ENCODE measurements at regions not wholly inside any gene's neighbourhood (a gene's known extent, or its start where the extent isn't known, plus 50 kb on each side); places are given as distances from the start of the nearest gene placed in this dataset.

DNA sequence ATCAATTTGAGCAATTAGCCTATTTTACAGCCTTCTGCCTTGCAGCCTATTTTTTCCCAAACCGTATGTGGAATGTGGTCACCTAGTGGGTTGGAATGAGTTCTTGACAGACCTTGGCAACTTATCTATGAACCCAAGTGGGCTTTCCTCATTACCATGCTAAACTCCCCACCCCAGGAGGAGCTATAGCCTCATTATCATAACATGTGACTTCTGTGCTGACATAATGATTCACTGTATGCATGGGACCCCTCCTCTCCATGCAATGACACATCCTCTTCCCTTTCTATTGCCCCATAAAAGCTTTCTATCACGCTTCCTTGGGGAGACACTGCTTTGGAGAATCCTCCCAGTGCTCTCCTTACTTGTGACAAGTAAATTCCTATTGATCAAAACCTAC lies 83.5 kb upstream of the FHIT start:
- Histone ChIP-seq H3K27ac (no peak overlapping the region), H3K4me1 (ENCODE audit: low read depth) (no peaks in the 10 kb centered on the region), H3K36me3 (no peaks in the 10 kb centered on the region), H3K4me3 (no peak overlapping the region), H3K27me3 (no peaks in the 10 kb centered on the region), H3K9me3 (ENCODE audit: low read depth) (no peaks in the 10 kb centered on the region)
- TF ChIP-seq CTCF (IDR thresholded peaks at IDR 0.05; ENCODE audit: low read depth, low read length): no peak
- no peak for DNase-seq (ENCODE audit: low read depth in 1 of 2, low spot score in 1 of 2)

GRCh38 chr3:61340931-61341461 lies 89.7 kb upstream of the FHIT start:
- no peak for TF ChIP-seq CTCF (IDR thresholded peaks at IDR 0.05; ENCODE audit: low read depth, low read length)
- Histone ChIP-seq H3K4me1 (ENCODE audit: low read depth) (no peaks in the 10 kb centered on the region), H3K9me3 (ENCODE audit: low read depth) (no peaks in the 10 kb centered on the region), H3K36me3 (no peaks in the 10 kb centered on the region), H3K27me3 (no peaks in the 10 kb centered on the region), H3K4me3 (no peak overlapping the region), H3K27ac (no peak overlapping the region)
- DNase-seq (ENCODE audit: low read depth in 1 of 2, low spot score in 1 of 2): no peak

DNA sequence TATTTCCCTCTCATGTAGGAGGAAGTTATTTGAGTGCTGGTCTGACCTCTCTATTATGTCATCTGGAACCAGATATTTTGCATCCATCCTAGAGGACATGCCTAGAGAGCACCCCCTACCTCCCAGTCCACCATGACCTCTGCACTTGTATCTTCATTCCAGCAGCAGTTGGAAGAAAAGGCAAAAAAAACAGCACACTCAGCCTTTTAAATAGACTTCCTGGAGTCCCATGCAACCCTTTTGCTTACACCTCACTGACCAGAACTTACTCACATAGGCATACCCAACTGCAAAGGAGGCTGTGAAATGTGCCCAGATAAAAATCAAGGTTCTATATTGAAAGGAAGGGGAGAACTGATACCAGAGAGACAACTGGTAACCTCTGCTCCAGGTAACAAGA lies 92.3 kb upstream of the FHIT start:
- no peak for DNase-seq (ENCODE audit: low read depth in 1 of 2, low spot score in 1 of 2)
- Histone ChIP-seq H3K4me3 (no peak overlapping the region), H3K4me1 (ENCODE audit: low read depth) (no peaks in the 10 kb centered on the region), H3K36me3 (no peaks in the 10 kb centered on the region), H3K27ac (no peak overlapping the region), H3K27me3 (no peaks in the 10 kb centered on the region), H3K9me3 (ENCODE audit: low read depth) (no peaks in the 10 kb centered on the region)
- TF ChIP-seq CTCF (IDR thresholded peaks at IDR 0.05; ENCODE audit: low read depth, low read length): no peak

DNA sequence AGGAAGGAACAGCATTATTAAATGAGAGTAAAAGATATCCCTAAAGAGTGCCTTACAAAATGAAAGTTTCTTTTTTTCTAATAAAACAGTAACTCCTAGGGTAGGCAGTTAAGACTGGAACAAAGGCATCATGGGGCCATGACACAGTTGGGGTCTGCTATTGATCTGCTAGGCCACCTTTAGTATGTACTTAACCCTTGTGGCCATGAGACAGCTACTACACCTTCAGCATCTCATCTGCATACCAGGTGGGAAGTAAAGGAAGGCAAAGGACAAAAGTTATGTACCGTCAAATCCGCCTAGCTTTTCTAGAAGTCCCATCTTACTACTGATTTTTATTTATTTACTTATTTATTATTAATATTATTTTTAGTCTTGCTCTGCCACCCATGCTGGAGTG lies 93.8 kb upstream of the FHIT start:
- Histone ChIP-seq H3K9me3 (ENCODE audit: low read depth) (no peaks in the 10 kb centered on the region), H3K4me1 (ENCODE audit: low read depth) (no peaks in the 10 kb centered on the region), H3K27me3 (no peaks in the 10 kb centered on the region), H3K4me3 (no peak overlapping the region), H3K36me3 (no peaks in the 10 kb centered on the region), H3K27ac (no peak overlapping the region)
- DNase-seq (ENCODE audit: low read depth in 1 of 2, low spot score in 1 of 2): no peak
- TF ChIP-seq CTCF (IDR thresholded peaks at IDR 0.05; ENCODE audit: low read depth, low read length): no peak

DNA sequence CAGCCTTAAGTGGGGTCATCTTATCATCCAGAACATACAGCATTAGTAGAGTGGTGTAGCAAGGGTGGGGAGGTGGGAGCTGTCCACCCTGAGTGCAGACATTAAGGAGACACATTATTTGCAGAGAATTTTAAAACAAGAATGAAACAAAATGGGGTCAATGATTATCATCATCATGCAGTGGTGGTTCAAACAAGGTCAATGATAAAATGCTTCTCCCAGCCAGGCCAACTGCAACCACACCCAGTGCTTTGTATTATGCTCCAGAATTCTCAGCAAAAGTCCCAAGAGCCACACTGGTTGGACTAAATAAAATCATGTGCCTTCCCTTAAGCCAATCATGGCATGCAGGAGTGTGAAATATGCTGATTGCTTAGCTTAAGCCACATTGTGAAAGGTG lies 96.7 kb upstream of the FHIT start:
- Histone ChIP-seq H3K9me3 (ENCODE audit: low read depth) (no peaks in the 10 kb centered on the region), H3K36me3 (no peaks in the 10 kb centered on the region), H3K4me3 (no peak overlapping the region), H3K27ac (no peak overlapping the region), H3K4me1 (ENCODE audit: low read depth) (no peaks in the 10 kb centered on the region), H3K27me3 (no peaks in the 10 kb centered on the region)
- DNase-seq (ENCODE audit: low read depth in 1 of 2, low spot score in 1 of 2): no peak
- no peak for TF ChIP-seq CTCF (IDR thresholded peaks at IDR 0.05; ENCODE audit: low read depth, low read length)

GRCh38 chr3:61349717-61350116 lies 98.5 kb upstream of the FHIT start:
- H3K36me3 ChIP-seq: no peaks in the 10 kb centered on the region
- no peak overlapping the region for H3K4me3 ChIP-seq
- no peak overlapping the region for H3K27ac ChIP-seq
- H3K9me3 ChIP-seq (ENCODE audit: low read depth): no peaks in the 10 kb centered on the region
- TF ChIP-seq CTCF (IDR thresholded peaks at IDR 0.05; ENCODE audit: low read depth, low read length): no peak
- no peaks in the 10 kb centered on the region for H3K27me3 ChIP-seq
- DNase-seq (ENCODE audit: low read depth in 1 of 2, low spot score in 1 of 2): no peak
- H3K4me1 ChIP-seq (ENCODE audit: low read depth): no peaks in the 10 kb centered on the region

All from cardiac muscle cell (in vitro differentiated cells and primary cell).